HEK293 (cell line): ENCODE measurements at regions not wholly inside any gene's neighbourhood (a gene's known extent, or its start where the extent isn't known, plus 50 kb on each side); places are given as distances from the start of the nearest gene placed in this dataset.

ENCODE experiments used
- CTCF ChIA-PET: fragments of 350-600 bp; formaldehyde crosslinking; extraction: SDS; loops from one replicate; lab custom pipeline; 2021; ENCODE audit warnings: antibody characterized with exemption; lab: Yijun Ruan, JAX
- POLR2A ChIA-PET: fragments of 300-600 bp; formaldehyde crosslinking; extraction: SDS; loops from one replicate; lab custom pipeline; 2020; ENCODE audit warnings: antibody characterized with exemption, inconsistent platforms; lab: Yijun Ruan, JAX
- H3K27ac ChIP-seq: fragments of 200-500 bp; sonication (Bioruptor generic); 2 replicates; pipeline ENCODE4 v1.5.1; 2014; ENCODE audit warnings: low read depth, low read length, control low read depth, inconsistent platforms; ENCODE audit errors: extremely low read depth
- H3K36me3 ChIP-seq, 2 experiments: fragments of 200-500 bp in 1 of 2; sonication (Bioruptor generic) in 1 of 2; 1 replicate in 1 of 2; 2 replicates in 1 of 2; pipeline ENCODE4 v1.5.1; 2014 to 2017; ENCODE audit warnings: inconsistent platforms in 2 of 2, low read length in 2 of 2; ENCODE audit not compliant: control insufficient read depth in 2 of 2, insufficient read depth in 1 of 2
- H3K4me1 ChIP-seq: fragments of 200-500 bp; sonication (Bioruptor generic); 2 replicates; pipeline ENCODE4 v1.5.1; 2014; ENCODE audit warnings: mild to moderate bottlenecking, low read length, inconsistent platforms; ENCODE audit not compliant: control insufficient read depth, insufficient read depth
- H3K4me3 ChIP-seq: 2 replicates; pipeline ENCODE4 v1.5.1; 2011; ENCODE audit warnings: low read depth, mild to moderate bottlenecking, control low read depth, low read length, moderate library complexity
- H3K9me3 ChIP-seq: fragments of 200-500 bp; sonication (Bioruptor generic); 2 replicates; pipeline ENCODE4 v1.5.1; 2014; ENCODE audit warnings: low read depth, low read length, inconsistent platforms; ENCODE audit not compliant: control insufficient read depth, insufficient read depth
- FEZF1 ChIP-seq: fragments of 450-650 bp; formaldehyde crosslinking; IDR thresholded peaks from 2 replicates; pipeline ENCODE4 v1.5.1; 2016; ENCODE audit warnings: missing biosample characterization, missing genetic modification characterization
- HIC1 ChIP-seq: fragments of 450-650 bp; formaldehyde crosslinking; IDR thresholded peaks from 2 replicates; pipeline ENCODE4 v1.5.1; 2016; ENCODE audit warnings: missing biosample characterization, missing genetic modification characterization
- KLF9 ChIP-seq: fragments of 450-650 bp; formaldehyde crosslinking; IDR thresholded peaks from 2 replicates; pipeline ENCODE4 v1.5.1; 2016; ENCODE audit warnings: missing biosample characterization, missing genetic modification characterization, low read depth
- SP7 ChIP-seq: fragments of 450-650 bp; formaldehyde crosslinking; IDR thresholded peaks from 2 replicates; pipeline ENCODE4 v1.5.1; 2016; ENCODE audit warnings: missing biosample characterization, missing genetic modification characterization
- YY1 ChIP-seq: fragments of 450-650 bp; formaldehyde crosslinking; IDR thresholded peaks from 2 replicates; pipeline ENCODE4 v1.5.1; 2018; ENCODE audit warnings: missing biosample characterization, missing genetic modification characterization
- ZEB2 ChIP-seq: fragments of 450-650 bp; formaldehyde crosslinking; IDR thresholded peaks from 2 replicates; pipeline ENCODE4 v1.5.1; 2016; ENCODE audit warnings: missing biosample characterization, missing genetic modification characterization
- ZFP37 ChIP-seq: fragments of 450-650 bp; formaldehyde crosslinking; IDR thresholded peaks from 2 replicates; pipeline ENCODE4 v1.5.1; 2016; ENCODE audit warnings: missing biosample characterization, missing genetic modification characterization
- ZIC2 ChIP-seq: fragments of 450-650 bp; formaldehyde crosslinking; IDR thresholded peaks from 2 replicates; pipeline ENCODE4 v1.5.1; 2016; ENCODE audit warnings: missing biosample characterization, missing genetic modification characterization
- ZNF133 ChIP-seq: fragments of 450-650 bp; formaldehyde crosslinking; IDR thresholded peaks from 2 replicates; pipeline ENCODE4 v1.5.1; 2016; ENCODE audit warnings: missing biosample characterization, missing genetic modification characterization
- ZNF174 ChIP-seq: fragments of 450-650 bp; formaldehyde crosslinking; IDR thresholded peaks from 2 replicates; pipeline ENCODE4 v1.5.0; 2017; ENCODE audit warnings: missing biosample characterization, mild to moderate bottlenecking, missing genetic modification characterization
- ZNF366 ChIP-seq: fragments of 450-650 bp; formaldehyde crosslinking; conservative IDR thresholded peaks from 2 replicates; pipeline ENCODE4 v1.5.1; 2016; ENCODE audit warnings: missing biosample characterization, missing genetic modification characterization
- ZNF423 ChIP-seq: fragments of 450-650 bp; formaldehyde crosslinking; IDR thresholded peaks from 2 replicates; pipeline ENCODE4 v1.5.1; 2016; ENCODE audit warnings: missing biosample characterization, missing genetic modification characterization
- ZNF48 ChIP-seq: fragments of 450-650 bp; formaldehyde crosslinking; IDR thresholded peaks from 2 replicates; pipeline ENCODE4 v1.5.1; 2016; ENCODE audit warnings: missing biosample characterization, missing genetic modification characterization
- ZNF530 ChIP-seq: fragments of 450-650 bp; formaldehyde crosslinking; IDR thresholded peaks from 2 replicates; pipeline ENCODE4 v1.5.1; 2016; ENCODE audit warnings: low read depth, missing biosample characterization, missing genetic modification characterization
- ZNF596 ChIP-seq: fragments of 450-650 bp; IDR thresholded peaks from 2 replicates; pipeline ENCODE4 v1.5.0; 2018; ENCODE audit warnings: missing biosample characterization, mild to moderate bottlenecking, missing genetic modification characterization, moderate library complexity
- ZNF785 ChIP-seq: fragments of 450-650 bp; formaldehyde crosslinking; IDR thresholded peaks from 2 replicates; pipeline ENCODE4 v1.5.1; 2016; ENCODE audit warnings: missing biosample characterization, missing genetic modification characterization
- ZNF830 ChIP-seq: fragments of 450-650 bp; IDR thresholded peaks from 2 replicates; pipeline ENCODE4 v1.5.0; 2018; ENCODE audit warnings: missing biosample characterization, missing genetic modification characterization, low read depth, mild to moderate bottlenecking, moderate library complexity
- TF ChIP-seq, protein P1 (sequence below): fragments of 450-650 bp; formaldehyde crosslinking; IDR thresholded peaks from 2 replicates; pipeline ENCODE4 v1.5.1; 2016; ENCODE audit warnings: missing biosample characterization, missing genetic modification characterization
- TF ChIP-seq, protein P2 (sequence below): fragments of 450-650 bp; formaldehyde crosslinking; IDR thresholded peaks from 2 replicates; pipeline ENCODE4 v1.5.1; 2016; ENCODE audit warnings: missing biosample characterization, missing genetic modification characterization
- TF ChIP-seq, protein P3 (sequence below): fragments of 450-650 bp; formaldehyde crosslinking; IDR thresholded peaks from 2 replicates; pipeline ENCODE4 v1.5.1; 2016; ENCODE audit warnings: missing biosample characterization, missing genetic modification characterization
- TF ChIP-seq, protein P4 (sequence below): fragments of 450-650 bp; formaldehyde crosslinking; IDR thresholded peaks from 2 replicates; pipeline ENCODE4 v1.5.1; 2016; ENCODE audit warnings: missing biosample characterization, missing genetic modification characterization

DNA sequence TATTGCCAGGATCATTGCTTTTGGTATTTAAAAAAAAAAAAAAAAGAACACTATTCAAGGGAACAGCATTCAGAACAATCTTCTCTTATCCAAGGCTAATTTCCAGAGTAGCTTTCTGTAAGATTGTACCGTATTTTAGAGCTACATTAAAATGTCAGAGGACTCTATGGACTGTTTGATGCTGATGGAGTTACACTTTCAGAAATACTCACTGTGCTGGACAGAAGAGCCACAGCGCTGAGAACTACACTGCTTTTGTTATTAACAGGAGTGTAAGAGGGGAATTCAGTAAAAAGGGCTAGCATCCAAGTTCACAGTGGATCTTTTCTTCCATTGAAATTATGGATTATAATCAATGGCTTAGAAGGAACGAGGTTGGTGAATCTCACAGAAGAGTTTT lies 247.7 kb downstream of the AHR start:
- peaks cover 2% of the 10 kb centered on the region; the same call in 1 of the 2 replicates for H3K4me1 ChIP-seq
- H3K36me3 ChIP-seq: no peaks in the 10 kb centered on the region
- ChIA-PET POLR2A (no interaction called here), CTCF (interaction anchor here (0.9 kb wide), 1 partner anchor 96 kb away, joined by 4 read pairs; no protein-coding TSS in a partner anchor)
- no peak overlapping the region for H3K27ac ChIP-seq
- no peak overlapping the region for H3K4me3 ChIP-seq
- TF ChIP-seq ZNF174 (no peak), ZNF530 (tag by site-specific recombination) (no peak), KLF9 (tag by site-specific recombination) (no peak)
- TF ChIP-seq, protein P1, sequence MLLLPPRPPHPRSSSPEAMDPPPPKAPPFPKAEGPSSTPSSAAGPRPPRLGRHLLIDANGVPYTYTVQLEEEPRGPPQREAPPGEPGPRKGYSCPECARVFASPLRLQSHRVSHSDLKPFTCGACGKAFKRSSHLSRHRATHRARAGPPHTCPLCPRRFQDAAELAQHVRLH: no peak
- no peaks in the 10 kb centered on the region for H3K9me3 ChIP-seq

DNA sequence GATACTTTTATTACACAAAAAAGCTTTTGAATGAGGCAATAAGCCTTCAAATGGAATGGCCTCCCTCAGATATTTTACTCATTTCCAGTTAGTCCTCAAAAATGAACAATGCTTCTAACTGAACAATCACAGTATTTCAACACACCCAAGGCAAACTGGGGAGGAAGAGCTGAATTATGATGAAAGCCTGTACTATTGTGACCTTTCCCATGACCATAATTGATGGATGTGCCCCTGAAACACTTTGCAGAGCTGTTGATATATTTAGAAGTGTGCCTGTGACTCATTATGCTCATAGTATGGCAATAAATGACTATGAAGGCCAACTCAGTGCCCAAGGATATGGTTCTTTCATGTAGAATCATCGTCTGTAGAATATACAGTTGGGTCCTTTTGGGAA lies 248.1 kb downstream of the AHR start:
- CTCF ChIA-PET: interaction anchor here (0.9 kb wide), 1 partner anchor 96 kb away, joined by 4 read pairs; no protein-coding TSS in a partner anchor
- Histone ChIP-seq H3K4me3 (no peak overlapping the region), H3K4me1 (peaks cover 2% of the 10 kb centered on the region; the same call in 1 of the 2 replicates), H3K36me3 (no peaks in the 10 kb centered on the region), H3K9me3 (no peaks in the 10 kb centered on the region), H3K27ac (no peak overlapping the region)
- TF ChIP-seq SP7 (tag by site-specific recombination) (0 out of 2 replicates have a peak, but pooled peaks have one; percentile 33), YY1 (tag by site-specific recombination) (no peak), FEZF1 (tag by site-specific recombination) (peak; percentile 72), ZNF133 (tag by site-specific recombination) (no peak)
- TF ChIP-seq, protein P2, sequence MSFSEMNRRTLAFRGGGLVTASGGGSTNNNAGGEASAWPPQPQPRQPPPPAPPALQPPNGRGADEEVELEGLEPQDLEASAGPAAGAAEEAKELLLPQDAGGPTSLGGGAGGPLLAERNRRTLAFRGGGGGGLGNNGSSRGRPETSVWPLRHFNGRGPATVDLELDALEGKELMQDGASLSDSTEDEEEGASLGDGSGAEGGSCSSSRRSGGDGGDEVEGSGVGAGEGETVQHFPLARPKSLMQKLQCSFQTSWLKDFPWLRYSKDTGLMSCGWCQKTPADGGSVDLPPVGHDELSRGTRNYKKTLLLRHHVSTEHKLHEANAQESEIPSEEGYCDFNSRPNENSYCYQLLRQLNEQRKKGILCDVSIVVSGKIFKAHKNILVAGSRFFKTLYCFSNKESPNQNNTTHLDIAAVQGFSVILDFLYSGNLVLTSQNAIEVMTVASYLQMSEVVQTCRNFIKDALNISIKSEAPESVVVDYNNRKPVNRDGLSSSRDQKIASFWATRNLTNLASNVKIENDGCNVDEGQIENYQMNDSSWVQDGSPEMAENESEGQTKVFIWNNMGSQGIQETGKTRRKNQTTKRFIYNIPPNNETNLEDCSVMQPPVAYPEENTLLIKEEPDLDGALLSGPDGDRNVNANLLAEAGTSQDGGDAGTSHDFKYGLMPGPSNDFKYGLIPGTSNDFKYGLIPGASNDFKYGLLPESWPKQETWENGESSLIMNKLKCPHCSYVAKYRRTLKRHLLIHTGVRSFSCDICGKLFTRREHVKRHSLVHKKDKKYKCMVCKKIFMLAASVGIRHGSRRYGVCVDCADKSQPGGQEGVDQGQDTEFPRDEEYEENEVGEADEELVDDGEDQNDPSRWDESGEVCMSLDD: no peak
- POLR2A ChIA-PET: no interaction called here

GRCh38 chr7:17548014-17548653 lies 249.7 kb downstream of the AHR start:
- ChIA-PET POLR2A (no interaction called here), CTCF (no interaction called here)
- Histone ChIP-seq H3K36me3 (no peaks in the 10 kb centered on the region), H3K4me1 (peaks cover 2% of the 10 kb centered on the region; the same call in 1 of the 2 replicates), H3K9me3 (no peaks in the 10 kb centered on the region), H3K27ac (no peak overlapping the region), H3K4me3 (no peak overlapping the region)
- TF ChIP-seq ZNF596 (tag by site-specific recombination): no peak
- no peak for TF ChIP-seq HIC1 (tag by site-specific recombination)
- no peak for TF ChIP-seq ZNF48 (tag by site-specific recombination)
- no peak for TF ChIP-seq ZEB2 (tag by site-specific recombination)
- no peak for TF ChIP-seq ZNF366 (tag by site-specific recombination)
- no peak for TF ChIP-seq ZFP37 (tag by site-specific recombination)
- no peak for TF ChIP-seq ZNF423 (tag by site-specific recombination)
- TF ChIP-seq, protein P3, sequence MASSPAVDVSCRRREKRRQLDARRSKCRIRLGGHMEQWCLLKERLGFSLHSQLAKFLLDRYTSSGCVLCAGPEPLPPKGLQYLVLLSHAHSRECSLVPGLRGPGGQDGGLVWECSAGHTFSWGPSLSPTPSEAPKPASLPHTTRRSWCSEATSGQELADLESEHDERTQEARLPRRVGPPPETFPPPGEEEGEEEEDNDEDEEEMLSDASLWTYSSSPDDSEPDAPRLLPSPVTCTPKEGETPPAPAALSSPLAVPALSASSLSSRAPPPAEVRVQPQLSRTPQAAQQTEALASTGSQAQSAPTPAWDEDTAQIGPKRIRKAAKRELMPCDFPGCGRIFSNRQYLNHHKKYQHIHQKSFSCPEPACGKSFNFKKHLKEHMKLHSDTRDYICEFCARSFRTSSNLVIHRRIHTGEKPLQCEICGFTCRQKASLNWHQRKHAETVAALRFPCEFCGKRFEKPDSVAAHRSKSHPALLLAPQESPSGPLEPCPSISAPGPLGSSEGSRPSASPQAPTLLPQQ: no peak
- TF ChIP-seq ZIC2: no peak
- no peak for TF ChIP-seq ZNF785
- TF ChIP-seq ZNF830 (tag by site-specific recombination): no peak
- TF ChIP-seq, protein P4, sequence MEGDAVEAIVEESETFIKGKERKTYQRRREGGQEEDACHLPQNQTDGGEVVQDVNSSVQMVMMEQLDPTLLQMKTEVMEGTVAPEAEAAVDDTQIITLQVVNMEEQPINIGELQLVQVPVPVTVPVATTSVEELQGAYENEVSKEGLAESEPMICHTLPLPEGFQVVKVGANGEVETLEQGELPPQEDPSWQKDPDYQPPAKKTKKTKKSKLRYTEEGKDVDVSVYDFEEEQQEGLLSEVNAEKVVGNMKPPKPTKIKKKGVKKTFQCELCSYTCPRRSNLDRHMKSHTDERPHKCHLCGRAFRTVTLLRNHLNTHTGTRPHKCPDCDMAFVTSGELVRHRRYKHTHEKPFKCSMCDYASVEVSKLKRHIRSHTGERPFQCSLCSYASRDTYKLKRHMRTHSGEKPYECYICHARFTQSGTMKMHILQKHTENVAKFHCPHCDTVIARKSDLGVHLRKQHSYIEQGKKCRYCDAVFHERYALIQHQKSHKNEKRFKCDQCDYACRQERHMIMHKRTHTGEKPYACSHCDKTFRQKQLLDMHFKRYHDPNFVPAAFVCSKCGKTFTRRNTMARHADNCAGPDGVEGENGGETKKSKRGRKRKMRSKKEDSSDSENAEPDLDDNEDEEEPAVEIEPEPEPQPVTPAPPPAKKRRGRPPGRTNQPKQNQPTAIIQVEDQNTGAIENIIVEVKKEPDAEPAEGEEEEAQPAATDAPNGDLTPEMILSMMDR (tag by site-specific recombination): no peak
